DMS 273 (cell line): ENCODE measurements at regions not wholly inside any gene's neighbourhood (a gene's known extent, or its start where the extent isn't known, plus 50 kb on each side); places are given as distances from the start of the nearest gene placed in this dataset.
"Not testable (repeated sequence)": the region's sequence is repeated elsewhere in the genome, so short reads cannot be mapped to it uniquely, and the experiment has no call there.

Experiments
- DNase-seq: peaks from one replicate; lab custom pipeline; 2025; ENCODE audit not compliant: unreplicated experiment; lab: John Stamatoyannopoulos, UW

- DNase-seq = no peak
Measured at GRCh38 chr3:146781059-146781458, 175.9 kb upstream of the PLSCR5 start.

- no peak for DNase-seq
Measured at GRCh38 chr3:146780251-146780650, 175.1 kb upstream of the PLSCR5 start.

- no peak for DNase-seq
Measured at GRCh38 chr3:146777941-146778340, 172.8 kb upstream of the PLSCR5 start.

- no peak for DNase-seq
Measured at GRCh38 chr3:146772211-146772743, 167.1 kb upstream of the PLSCR5 start.

- DNase-seq = no peak
Measured at GRCh38 chr3:146770881-146771280, 165.7 kb upstream of the PLSCR5 start.

GRCh38 chr3:146770301-146770700 lies 165.2 kb upstream of the PLSCR5 start:
- DNase-seq = no peak

GRCh38 chr3:146757759-146758158 lies 152.6 kb upstream of the PLSCR5 start:
- DNase-seq = no peak

- no peak for DNase-seq
Measured at GRCh38 chr3:146750196-146750595, 145.1 kb upstream of the PLSCR5 start.

GRCh38 chr3:146747928-146748327 lies 142.8 kb upstream of the PLSCR5 start:
- peak; percentile 53 for DNase-seq

GRCh38 chr3:146747051-146747450 lies 141.9 kb upstream of the PLSCR5 start:
- no peak for DNase-seq

- DNase-seq = no peak
Measured at GRCh38 chr3:146746190-146746589, 141.0 kb upstream of the PLSCR5 start.

- DNase-seq = no peak
Measured at GRCh38 chr3:146739203-146739671, 134.1 kb upstream of the PLSCR5 start.

GRCh38 chr3:146732325-146732724 lies 127.2 kb upstream of the PLSCR5 start:
- DNase-seq = no peak

GRCh38 chr3:146715170-146715569 lies 110.0 kb upstream of the PLSCR5 start:
- no peak for DNase-seq

GRCh38 chr3:146712806-146713205 lies 107.7 kb upstream of the PLSCR5 start:
- DNase-seq = no peak

- DNase-seq = no peak
Measured at GRCh38 chr3:146709969-146710368, 104.8 kb upstream of the PLSCR5 start.

- no peak for DNase-seq
Measured at GRCh38 chr3:146705225-146705624, 100.1 kb upstream of the PLSCR5 start.

- no peak for DNase-seq
Measured at GRCh38 chr3:146702237-146702636, 97.1 kb upstream of the PLSCR5 start.

- DNase-seq = no peak
Measured at GRCh38 chr3:146701246-146701645, 96.1 kb upstream of the PLSCR5 start.

- DNase-seq = not testable (repeated sequence)
Measured at GRCh38 chr3:146700025-146700424, 94.9 kb upstream of the PLSCR5 start.

- DNase-seq = no peak
Measured at GRCh38 chr3:146692254-146692653, 87.1 kb upstream of the PLSCR5 start.

- no peak for DNase-seq
Measured at GRCh38 chr3:146685050-146685814, 80.1 kb upstream of the PLSCR5 start.

GRCh38 chr3:146682171-146682570 lies 77.0 kb upstream of the PLSCR5 start:
- peak; percentile 50 for DNase-seq
